IMR-90 (cell line): ENCODE measurements at regions not wholly inside any gene's neighbourhood (a gene's known extent, or its start where the extent isn't known, plus 50 kb on each side); places are given as distances from the start of the nearest gene placed in this dataset.

Experiments used
- ATAC-seq: fragments of 200-7000 bp; cut with Tn5 transposase; 2 replicates; pipeline ENCODE4 v1.9.1; 2020; ENCODE audit warnings: low read depth, mild to moderate bottlenecking, moderate library complexity
- BruUV-seq: library from RNA; stranded (reverse); fragments of 400-500 nt; replicated peaks from 2 replicates; lab custom pipeline; 2021; lab: Mats Ljungman, UMichigan
- CTCF ChIA-PET: fragments of 300-600 bp; formaldehyde crosslinking; extraction: SDS; loops from one replicate; lab custom pipeline; 2021; ENCODE audit warnings: antibody characterized with exemption; lab: Yijun Ruan, JAX
- POLR2A ChIA-PET: fragments of 300-600 bp; sonication (Branson Sonifier 250); formaldehyde crosslinking; loops from one replicate; lab custom pipeline; 2022; ENCODE audit warnings: antibody characterized with exemption; ENCODE audit not compliant: unreplicated experiment; lab: Charles Lee
- DNase-seq: peaks from one replicate; pipeline ENCODE4 v3.0.0; 2013
- H2AFZ ChIP-seq: replicated peaks from 2 replicates; pipeline ENCODE3; 2013; ENCODE audit warnings: low read length, mild to moderate bottlenecking; ENCODE audit not compliant: poor library complexity
- H2AK5ac ChIP-seq: 2 replicates; pipeline ENCODE4 v1.6.1; 2013; ENCODE audit warnings: low read depth, low read length, inconsistent platforms
- H2AK9ac ChIP-seq: replicated peaks from 2 replicates; pipeline ENCODE3; 2013; ENCODE audit warnings: mild to moderate bottlenecking, low read depth, low read length, moderate library complexity; ENCODE audit not compliant: poor library complexity
- H2BK120ac ChIP-seq: 2 replicates; pipeline ENCODE4 v1.6.1; 2013; ENCODE audit warnings: low read depth, low read length, inconsistent platforms
- H2BK15ac ChIP-seq: 3 replicates; pipeline ENCODE4 v1.6.1; 2013; ENCODE audit warnings: low read depth, low read length, inconsistent platforms
- H2BK20ac ChIP-seq: 2 replicates; pipeline ENCODE4 v1.6.1; 2013; ENCODE audit warnings: low read depth, mild to moderate bottlenecking, inconsistent platforms, low read length, moderate library complexity
- H2BK5ac ChIP-seq: 2 replicates; pipeline ENCODE4 v1.6.1; 2013; ENCODE audit warnings: mild to moderate bottlenecking, low read depth, low read length, inconsistent platforms; ENCODE audit not compliant: poor library complexity, severe bottlenecking
- H3K14ac ChIP-seq: replicated peaks from 2 replicates; pipeline ENCODE4 v1.6.1; 2013; ENCODE audit warnings: low read depth, low read length, inconsistent platforms
- H3K18ac ChIP-seq: 2 replicates; pipeline ENCODE4 v1.6.1; 2013; ENCODE audit warnings: low read depth, low read length, control low read depth
- H3K23ac ChIP-seq: 2 replicates; pipeline ENCODE4 v1.6.1; 2013; ENCODE audit warnings: low read depth, low read length, inconsistent platforms
- H3K27ac ChIP-seq: 2 replicates; pipeline ENCODE4 v1.5.1; 2013; ENCODE audit warnings: mild to moderate bottlenecking, control low read depth, low read length; ENCODE audit not compliant: insufficient read depth
- H3K27me3 ChIP-seq: 2 replicates; pipeline ENCODE4 v1.6.1; 2013; ENCODE audit warnings: low read length; ENCODE audit not compliant: control insufficient read depth, insufficient read depth
- H3K36me3 ChIP-seq: 2 replicates; pipeline ENCODE4 v1.6.1; 2013; ENCODE audit warnings: low read length, mixed read lengths; ENCODE audit not compliant: control insufficient read depth, insufficient read depth
- H3K4ac ChIP-seq: 2 replicates; pipeline ENCODE4 v1.6.1; 2013; ENCODE audit warnings: low read depth, low read length, inconsistent platforms
- H3K4me1 ChIP-seq: 2 replicates; pipeline ENCODE4 v1.6.1; 2013; ENCODE audit warnings: low read length, mixed read lengths; ENCODE audit not compliant: control insufficient read depth, insufficient read depth
- H3K4me2 ChIP-seq: 2 replicates; pipeline ENCODE4 v1.6.1; 2013; ENCODE audit warnings: low read depth, mild to moderate bottlenecking, control low read depth, low read length, moderate library complexity
- H3K4me3 ChIP-seq: 2 replicates; pipeline ENCODE4 v1.5.1; 2013; ENCODE audit warnings: low read depth, mild to moderate bottlenecking, control low read depth, low read length, moderate library complexity; ENCODE audit not compliant: insufficient read depth
- H3K56ac ChIP-seq: 2 replicates; pipeline ENCODE4 v1.6.1; 2013; ENCODE audit warnings: low read length, inconsistent platforms; ENCODE audit not compliant: insufficient read depth; ENCODE audit errors: extremely low read depth
- H3K79me1 ChIP-seq, 2 experiments: 2 replicates each; pipeline ENCODE4 v1.6.1; 2013; ENCODE audit warnings: low read length in 2 of 2, inconsistent platforms in 1 of 2, low read depth in 1 of 2
- H3K9ac ChIP-seq: 2 replicates; pipeline ENCODE4 v1.6.1; 2013; ENCODE audit warnings: low read depth, low read length, control low read depth
- H3K9me1 ChIP-seq: 2 replicates; pipeline ENCODE4 v1.6.1; 2013; ENCODE audit warnings: low read length, inconsistent platforms; ENCODE audit not compliant: insufficient read depth
- H3K9me3 ChIP-seq: 2 replicates; pipeline ENCODE4 v1.6.1; 2013; ENCODE audit warnings: low read length; ENCODE audit not compliant: control insufficient read depth, insufficient read depth
- H4K20me1 ChIP-seq: 2 replicates; pipeline ENCODE4 v1.6.1; 2013; ENCODE audit warnings: low read length, inconsistent platforms; ENCODE audit not compliant: insufficient read depth
- H4K5ac ChIP-seq: 2 replicates; pipeline ENCODE4 v1.6.1; 2013; ENCODE audit warnings: mild to moderate bottlenecking, low read depth, low read length, control low read depth
- H4K8ac ChIP-seq, 2 experiments: 2 replicates each; pipeline ENCODE4 v1.6.1; 2013; ENCODE audit warnings: low read depth in 2 of 2, low read length in 2 of 2, control low read depth in 1 of 2, inconsistent platforms in 1 of 2
- H4K91ac ChIP-seq: 2 replicates; pipeline ENCODE4 v1.6.1; 2013; ENCODE audit warnings: low read depth, low read length, inconsistent platforms; ENCODE audit not compliant: insufficient read depth
- BHLHE40 ChIP-seq: fragments of 150-350 bp; IDR thresholded peaks from 2 replicates; pipeline ENCODE4 v1.6.1; 2016; ENCODE audit warnings: mild to moderate bottlenecking, low read depth, low read length
- CEBPB ChIP-seq: IDR thresholded peaks from 2 replicates; pipeline ENCODE4 v1.6.1; 2012; ENCODE audit warnings: low read depth, low read length, improper control_type of control experiment
- CHD1 ChIP-seq: IDR thresholded peaks from 2 replicates; pipeline ENCODE4 v1.6.1; 2012; ENCODE audit warnings: low read depth, low read length, improper control_type of control experiment
- CTCF ChIP-seq: conservative IDR thresholded peaks from 2 replicates; pipeline ENCODE4 v1.5.1; 2012; ENCODE audit warnings: mild to moderate bottlenecking, low read depth, low read length, improper control_type of control experiment
- ELK1 ChIP-seq: fragments of 150-350 bp; IDR thresholded peaks from 2 replicates; pipeline ENCODE4 v1.6.1; 2016; ENCODE audit warnings: low read depth, mild to moderate bottlenecking, low read length, moderate library complexity, borderline replicate concordance
- MAFK ChIP-seq: IDR thresholded peaks from 2 replicates; pipeline ENCODE4 v1.6.1; 2012; ENCODE audit warnings: low read depth, low read length, improper control_type of control experiment
- MAZ ChIP-seq: IDR thresholded peaks from 2 replicates; pipeline ENCODE4 v1.6.1; 2012; ENCODE audit warnings: low read depth, mild to moderate bottlenecking, low read length, improper control_type of control experiment, moderate library complexity, borderline replicate concordance
- MXI1 ChIP-seq: IDR thresholded peaks from 2 replicates; pipeline ENCODE4 v1.6.1; 2012; ENCODE audit warnings: low read depth, mild to moderate bottlenecking, low read length, moderate library complexity, borderline replicate concordance
- NFE2L2 ChIP-seq: fragments of 150-350 bp; IDR thresholded peaks from 2 replicates; pipeline ENCODE4 v1.6.1; 2016; ENCODE audit warnings: low read depth, mild to moderate bottlenecking, low read length
- POLR2A ChIP-seq: IDR thresholded peaks from 2 replicates; pipeline ENCODE4 v1.6.1; 2012; ENCODE audit warnings: mild to moderate bottlenecking, low read depth, low read length
- RAD21 ChIP-seq: IDR thresholded peaks from 2 replicates; pipeline ENCODE4 v1.6.1; 2012; ENCODE audit warnings: low read length, improper control_type of control experiment
- RCOR1 ChIP-seq: IDR thresholded peaks from 2 replicates; pipeline ENCODE4 v1.6.1; 2012; ENCODE audit warnings: mild to moderate bottlenecking, low read length, improper control_type of control experiment; ENCODE audit not compliant: insufficient replicate concordance
- SMC3 ChIP-seq: fragments of 150-350 bp; IDR thresholded peaks from 2 replicates; pipeline ENCODE4 v1.6.1; 2016; ENCODE audit warnings: low read depth, mild to moderate bottlenecking, antibody characterized with exemption, low read length, moderate library complexity
- WGBS, 2 experiments: methylation state at CpG; one replicate each; pipeline versions ENCODE4 v1.1.5 to v1.1.7; 2013; ENCODE audit warnings: missing lambda C conversion rate in 2 of 2; ENCODE audit not compliant: insufficient read length in 1 of 2; ENCODE audit errors: extremely low coverage in 2 of 2; 5-methylcytosine and 5-hydroxymethylcytosine counted together
- dilution Hi-C: fragments of 300-500 bp; cut with HindIII; formaldehyde crosslinking; loops from one replicate; pipeline ENCODE4 v1.14.3; 2018; ENCODE audit warnings: low sequenced_read_pairs; ENCODE audit not compliant: unreplicated experiment
- in situ Hi-C: fragments of 300-500 bp; cut with MboI; formaldehyde crosslinking; loops from 3 replicates; pipeline ENCODE4 v1.14.3; 2019; ENCODE audit warnings: low sequenced_read_pairs, inconsistent platforms, mixed read lengths
- intact Hi-C: fragments of 100-400 bp; cut with micrococcal nuclease; formaldehyde crosslinking; loops from 2 replicates; pipeline ENCODE4 v1.10.0; 2022

GRCh38 chr18:75958683-75959082, 531.2 kb upstream of the SMIM21 start:
- DNase-seq (no peak), ATAC-seq (no peak)
- no peak overlapping the region for H3K4me2 ChIP-seq
- no peak overlapping the region for H3K23ac ChIP-seq
- dilution Hi-C loops (no loop called here), intact Hi-C loops (no loop called here), in situ Hi-C loops (no loop called here)
- no peak overlapping the region for H2AK5ac ChIP-seq
- H2BK120ac ChIP-seq = no peak overlapping the region
- H3K4me1 ChIP-seq = no peaks in the 10 kb centered on the region
- H2BK15ac ChIP-seq = no peak overlapping the region
- H3K9ac ChIP-seq = no peak overlapping the region
- H3K27me3 ChIP-seq = no peaks in the 10 kb centered on the region
- H3K27ac ChIP-seq = no peak overlapping the region
- no peak overlapping the region for H4K5ac ChIP-seq
- H3K9me3 ChIP-seq = no peaks in the 10 kb centered on the region
- H3K79me1 ChIP-seq = no peaks in the 10 kb centered on the region
- no peak overlapping the region for H3K4me3 ChIP-seq
- TF ChIP-seq CEBPB = no peak
- TF ChIP-seq CHD1 = no peak
- no peak for TF ChIP-seq NFE2L2
- no peak for TF ChIP-seq MXI1
- no peak for TF ChIP-seq RAD21
- no peak for TF ChIP-seq ELK1
- TF ChIP-seq SMC3 = no peak
- TF ChIP-seq MAFK = no peak
- TF ChIP-seq RCOR1 = no peak
- TF ChIP-seq BHLHE40 = no peak
- no peak for TF ChIP-seq MAZ
- no peak for TF ChIP-seq POLR2A
- TF ChIP-seq CTCF = no peak
- POLR2A ChIA-PET = no interaction called here
- no peak overlapping the region for H3K4ac ChIP-seq
- no peak overlapping the region for H3K18ac ChIP-seq
- no peak overlapping the region for H4K91ac ChIP-seq
- BruUV-seq = no TSS peak
- H4K8ac ChIP-seq = no peak overlapping the region
- H2AFZ ChIP-seq = no peak overlapping the region
- H2BK20ac ChIP-seq = no peak overlapping the region
- no peaks in the 10 kb centered on the region for H3K36me3 ChIP-seq
- no peak overlapping the region for H2BK5ac ChIP-seq
- H3K9me1 ChIP-seq = no peaks in the 10 kb centered on the region
- H2AK9ac ChIP-seq = no peak overlapping the region
- WGBS, 2 experiments = no CpG with 5 or more reads among the region's 1 CpG
- H4K20me1 ChIP-seq = no peaks in the 10 kb centered on the region
- H3K14ac ChIP-seq = no peak overlapping the region
- H3K56ac ChIP-seq = no peak overlapping the region
- CTCF ChIA-PET = no interaction called here
